ENCODE measurements at regions not wholly inside any gene's neighbourhood (a gene's known extent, or its start where the extent isn't known, plus 50 kb on each side); places are given as distances from the start of the nearest gene placed in this dataset.

DNA sequence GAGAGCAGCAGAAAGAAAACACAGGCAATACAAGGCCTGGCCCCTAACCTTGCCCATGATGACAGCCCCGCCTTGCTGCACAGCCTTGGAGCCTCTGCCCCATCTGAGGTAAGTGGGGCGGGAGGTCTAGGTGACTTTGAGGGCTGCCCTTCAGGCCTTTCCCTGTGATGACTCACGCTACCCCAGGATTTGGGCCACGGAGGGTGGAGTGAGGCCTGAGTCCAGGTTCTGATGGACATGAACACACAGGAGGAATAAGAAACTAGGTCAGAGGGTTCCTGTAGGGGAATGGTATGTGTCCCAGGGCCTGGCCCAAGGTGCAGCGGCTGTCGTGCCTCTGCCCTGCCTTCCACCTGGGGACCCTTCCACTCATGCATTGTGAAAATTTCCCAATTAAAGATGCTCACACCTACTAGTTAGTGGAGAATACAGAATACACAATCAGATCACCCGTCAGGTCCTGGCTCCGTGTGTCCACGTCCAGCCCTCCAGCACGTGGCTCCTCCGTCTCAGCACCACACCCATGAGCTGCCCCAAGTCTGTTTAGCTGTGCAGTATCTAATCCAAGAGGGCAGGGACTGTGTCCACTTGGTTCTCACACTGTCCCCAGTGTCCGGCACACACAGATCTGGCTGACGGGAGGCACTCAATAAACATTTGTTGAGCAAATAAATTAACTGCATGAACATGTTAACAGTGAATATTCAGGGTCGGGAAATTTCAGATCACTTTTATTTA, 111.0 kb downstream of the CHST1 start:
- H4K20me1 ChIP-seq (ENCODE audit: control insufficient read depth, insufficient read depth, insufficient read length): no peaks in the 10 kb centered on the region
- Mint-ChIP-seq H3K9me3 (no peaks in the 10 kb centered on the region; a peak in 3 of 5 replicates), H3K27ac (no peak overlapping the region; a peak in 2 of 7 replicates), H3K36me3 (ENCODE audit: insufficient read depth in 1 of 3, low read depth in 3 of 3) (peaks cover 2 to 10% (median 3%) of the 10 kb centered on the region in 3 experiments; a peak in 4 of 7 replicates), H3K4me3 (no peak overlapping the region), H3K27me3 (ENCODE audit: low read depth) (peaks cover 2% of the 10 kb centered on the region), H3K4me1 (peaks cover 5 to 12% of the 10 kb centered on the region in 2 experiments)
- no peak overlapping the region for H3K18ac ChIP-seq (ENCODE audit: insufficient read length, low read depth, low read length)
- no peak overlapping the region for H2AFZ ChIP-seq (ENCODE audit: low read length)
- no peaks in the 10 kb centered on the region for H3K4me1 ChIP-seq (ENCODE audit: insufficient read depth, low read length)
- no peak overlapping the region for H3K4me2 ChIP-seq (ENCODE audit: insufficient read depth, insufficient read length, low read length)
- no CpG with 5 or more reads among the region's 14 CpGs for WGBS (ENCODE audit: extremely low coverage, insufficient read length, low lambda C conversion rate)
- no peak overlapping the region for H3K23ac ChIP-seq (ENCODE audit: insufficient read length, low read depth, low read length)
- no peak overlapping the region for H2BK12ac ChIP-seq (ENCODE audit: insufficient read length, low read depth, low read length)
- no peak overlapping the region for H3K4ac ChIP-seq (ENCODE audit: low read depth, low read length)
- H4K91ac ChIP-seq (ENCODE audit: insufficient read length, low read depth, low read length): no peak overlapping the region
- H3K79me1 ChIP-seq (ENCODE audit: insufficient read depth, low read depth, low read length, poor library complexity, severe bottlenecking): no peaks in the 10 kb centered on the region
- no peak overlapping the region for H2BK5ac ChIP-seq (ENCODE audit: insufficient read length, low read length)
- H3K9ac ChIP-seq (ENCODE audit: extremely low read depth, insufficient read length, low read length): no peak overlapping the region
- no peak overlapping the region for H3T11ph ChIP-seq (ENCODE audit: low read length)
- H3K23me2 ChIP-seq (ENCODE audit: insufficient read length, low read depth, low read length, poor library complexity, severe bottlenecking): no peaks in the 10 kb centered on the region
- no peak overlapping the region for H2BK15ac ChIP-seq (ENCODE audit: low read depth, low read length)
- no peak overlapping the region for H2BK20ac ChIP-seq (ENCODE audit: low read depth, low read length, poor library complexity, severe bottlenecking)
- H2BK120ac ChIP-seq (ENCODE audit: low read depth, low read length, poor library complexity, severe bottlenecking): no peak overlapping the region
- H3K9me3 ChIP-seq (ENCODE audit: control insufficient read depth, low read depth, low read length): no peaks in the 10 kb centered on the region
- H3K79me2 ChIP-seq (ENCODE audit: insufficient read depth, low read length): no peaks in the 10 kb centered on the region
- no peak overlapping the region for H2AK5ac ChIP-seq (ENCODE audit: insufficient read length, low read length)
- no peaks in the 10 kb centered on the region for H3K27me3 ChIP-seq (ENCODE audit: insufficient read depth, low read length)
- TF ChIP-seq CTCF (conservative IDR thresholded peaks at IDR 0.05): no peak
- no peak overlapping the region for H3K14ac ChIP-seq (ENCODE audit: insufficient read depth, low read length)
- DNase-seq: no peak
- H4K5ac ChIP-seq (ENCODE audit: insufficient read length, low read depth, low read length): no peak overlapping the region
- no peak overlapping the region for H3K56ac ChIP-seq (ENCODE audit: insufficient read length, low read depth, low read length)
- no peak overlapping the region for H4K8ac ChIP-seq (replicated peaks; ENCODE audit: insufficient read length, low read depth, low read length)
- no peak overlapping the region for H3K27ac ChIP-seq (ENCODE audit: insufficient read length, low read depth, low read length)

Data from H9 (cell line).